Mesendoderm (in vitro differentiated cells): ENCODE measurements at regions not wholly inside any gene's neighbourhood (a gene's known extent, or its start where the extent isn't known, plus 50 kb on each side); places are given as distances from the start of the nearest gene placed in this dataset.

ENCODE experiments used
- DNase-seq: peaks from one replicate; pipeline ENCODE4 v3.0.0; 2013
- H2AK5ac ChIP-seq: 2 replicates; pipeline ENCODE4 v1.6.1; 2013; ENCODE audit warnings: low read length, inconsistent platforms
- H2BK120ac ChIP-seq: 2 replicates; pipeline ENCODE4 v1.6.1; 2013; ENCODE audit warnings: low read depth, mild to moderate bottlenecking, low read length, moderate library complexity, mixed read lengths
- H2BK15ac ChIP-seq: replicated peaks from 2 replicates; pipeline ENCODE4 v1.6.1; 2013; ENCODE audit warnings: low read depth, mild to moderate bottlenecking, moderate library complexity
- H2BK5ac ChIP-seq: 2 replicates; pipeline ENCODE4 v1.6.1; 2013; ENCODE audit warnings: low read length, inconsistent platforms
- H3K18ac ChIP-seq: 2 replicates; pipeline ENCODE4 v1.6.1; 2013; ENCODE audit warnings: mild to moderate bottlenecking, low read length, mixed read lengths
- H3K23ac ChIP-seq: one replicate; pipeline ENCODE4 v1.6.1; 2013; ENCODE audit warnings: low read length
- H3K27ac ChIP-seq: 2 replicates; pipeline ENCODE4 v1.5.1; 2013; ENCODE audit warnings: low read depth, mild to moderate bottlenecking, inconsistent platforms, low read length, moderate library complexity
- H3K27me3 ChIP-seq: 2 replicates; pipeline ENCODE4 v1.6.1; 2013; ENCODE audit warnings: low read length, control low read depth, mild to moderate bottlenecking, inconsistent platforms; ENCODE audit not compliant: insufficient read depth, poor library complexity
- H3K36me3 ChIP-seq: 2 replicates; pipeline ENCODE4 v1.6.1; 2013; ENCODE audit warnings: low read length, inconsistent platforms; ENCODE audit not compliant: control insufficient read depth, insufficient read depth
- H3K4ac ChIP-seq: one replicate; pipeline ENCODE4 v1.6.1; 2013; ENCODE audit warnings: low read depth, mild to moderate bottlenecking, low read length, moderate library complexity
- H3K4me1 ChIP-seq: 2 replicates; pipeline ENCODE4 v1.6.1; 2013; ENCODE audit warnings: low read depth, low read length, inconsistent platforms; ENCODE audit not compliant: control insufficient read depth
- H3K4me2 ChIP-seq: 2 replicates; pipeline ENCODE4 v1.6.1; 2013; ENCODE audit warnings: low read length
- H3K4me3 ChIP-seq: 2 replicates; pipeline ENCODE4 v1.5.1; 2013; ENCODE audit warnings: mild to moderate bottlenecking, low read length
- H3K56ac ChIP-seq: one replicate; pipeline ENCODE4 v1.6.1; 2013; ENCODE audit warnings: low read length
- H3K79me1 ChIP-seq: 2 replicates; pipeline ENCODE4 v1.6.1; 2013; ENCODE audit warnings: low read length, inconsistent platforms
- H3K79me2 ChIP-seq: 2 replicates; pipeline ENCODE4 v1.6.1; 2013; ENCODE audit warnings: mild to moderate bottlenecking, low read length; ENCODE audit not compliant: control insufficient read depth, insufficient read depth
- H3K9ac ChIP-seq: 2 replicates; pipeline ENCODE4 v1.6.1; 2013; ENCODE audit warnings: low read length, inconsistent platforms
- H4K5ac ChIP-seq: one replicate; pipeline ENCODE4 v1.6.1; 2013; ENCODE audit warnings: low read length
- H4K8ac ChIP-seq: one replicate; pipeline ENCODE4 v1.6.1; 2013; ENCODE audit warnings: low read depth, mild to moderate bottlenecking, control low read depth, low read length, moderate library complexity
- WGBS: extraction: QIAGEN DNeasy Blood & Tissue Kit; methylation state at CpG from one replicate; pipeline ENCODE4 v1.1.7; 2013; ENCODE audit warnings: low lambda C conversion rate, missing lambda C conversion rate; ENCODE audit not compliant: insufficient coverage; ENCODE audit errors: extremely low coverage; 5-methylcytosine and 5-hydroxymethylcytosine counted together

DNA sequence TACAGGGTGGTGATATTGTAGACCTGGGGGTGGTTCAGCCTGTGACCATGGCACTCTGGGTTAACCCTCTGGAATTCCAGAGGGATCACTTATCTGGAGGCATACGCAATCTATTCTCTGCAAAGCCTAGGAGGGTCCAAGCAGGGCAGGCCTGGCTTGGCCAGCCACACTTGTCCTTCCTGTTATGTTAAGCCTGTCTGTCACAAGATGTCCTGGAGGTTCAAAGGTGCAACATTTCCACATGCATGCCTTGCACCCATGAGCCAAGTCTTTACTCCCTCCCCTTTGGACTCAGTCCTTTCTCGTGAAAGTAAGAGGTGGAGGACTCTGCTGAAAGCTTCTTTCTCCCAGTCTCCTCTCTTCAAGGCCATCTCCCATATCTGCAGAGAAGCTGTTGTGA is 345.1 kb downstream of the HHIPL2 start:
- no peak overlapping the region for H4K8ac ChIP-seq
- H3K4me2 ChIP-seq: no peak overlapping the region
- H3K56ac ChIP-seq: no peak overlapping the region
- H3K4me3 ChIP-seq: no peak overlapping the region
- WGBS: no CpG with 5 or more reads among the region's 2 CpGs
- no peak overlapping the region for H3K23ac ChIP-seq
- H2BK5ac ChIP-seq: no peak overlapping the region
- H3K27me3 ChIP-seq: no peaks in the 10 kb centered on the region
- H3K36me3 ChIP-seq: no peaks in the 10 kb centered on the region
- H3K9ac ChIP-seq: no peak overlapping the region
- H2BK120ac ChIP-seq: no peak overlapping the region
- H3K79me2 ChIP-seq: no peaks in the 10 kb centered on the region
- no peak overlapping the region for H3K27ac ChIP-seq
- no peak overlapping the region for H3K18ac ChIP-seq
- DNase-seq: no peak
- H3K4ac ChIP-seq: no peak overlapping the region
- no peak overlapping the region for H4K5ac ChIP-seq
- no peak overlapping the region for H2AK5ac ChIP-seq
- no peaks in the 10 kb centered on the region for H3K4me1 ChIP-seq
- H3K79me1 ChIP-seq: no peaks in the 10 kb centered on the region
- H2BK15ac ChIP-seq: no peak overlapping the region

DNA sequence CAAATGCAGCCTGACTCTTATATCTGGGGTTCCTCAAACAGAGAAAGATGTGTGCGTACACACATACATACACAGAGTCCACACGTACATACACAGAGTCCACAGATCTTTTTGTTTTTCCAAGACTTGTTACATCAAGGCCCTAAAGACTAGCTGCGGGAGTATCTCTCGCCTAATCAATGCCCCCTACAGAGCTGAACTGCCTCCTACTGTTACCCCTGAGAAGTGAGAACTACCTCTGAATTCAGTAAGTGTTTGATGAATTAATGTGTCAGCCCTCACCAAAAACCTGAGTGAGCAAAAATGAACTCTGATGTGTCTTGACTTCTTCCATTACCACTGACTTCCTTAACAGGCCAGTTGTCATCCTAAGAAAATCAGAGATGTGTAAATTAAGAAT is 351.2 kb downstream of the HHIPL2 start:
- H3K27ac ChIP-seq: no peak overlapping the region
- no peak overlapping the region for H3K4me2 ChIP-seq
- no peak overlapping the region for H3K4me3 ChIP-seq
- no peak overlapping the region for H2AK5ac ChIP-seq
- no peak overlapping the region for H3K4ac ChIP-seq
- H3K4me1 ChIP-seq: no peaks in the 10 kb centered on the region
- H3K56ac ChIP-seq: no peak overlapping the region
- peak; percentile 64 for DNase-seq
- H2BK120ac ChIP-seq: no peak overlapping the region
- no CpG with 5 or more reads among the region's 4 CpGs for WGBS
- no peaks in the 10 kb centered on the region for H3K27me3 ChIP-seq
- H4K8ac ChIP-seq: no peak overlapping the region
- H3K79me1 ChIP-seq: no peaks in the 10 kb centered on the region
- H2BK15ac ChIP-seq: no peak overlapping the region
- no peak overlapping the region for H3K9ac ChIP-seq
- no peaks in the 10 kb centered on the region for H3K79me2 ChIP-seq
- no peak overlapping the region for H3K23ac ChIP-seq
- H3K36me3 ChIP-seq: no peaks in the 10 kb centered on the region
- H2BK5ac ChIP-seq: no peak overlapping the region
- H3K18ac ChIP-seq: no peak overlapping the region
- H4K5ac ChIP-seq: no peak overlapping the region

DNA sequence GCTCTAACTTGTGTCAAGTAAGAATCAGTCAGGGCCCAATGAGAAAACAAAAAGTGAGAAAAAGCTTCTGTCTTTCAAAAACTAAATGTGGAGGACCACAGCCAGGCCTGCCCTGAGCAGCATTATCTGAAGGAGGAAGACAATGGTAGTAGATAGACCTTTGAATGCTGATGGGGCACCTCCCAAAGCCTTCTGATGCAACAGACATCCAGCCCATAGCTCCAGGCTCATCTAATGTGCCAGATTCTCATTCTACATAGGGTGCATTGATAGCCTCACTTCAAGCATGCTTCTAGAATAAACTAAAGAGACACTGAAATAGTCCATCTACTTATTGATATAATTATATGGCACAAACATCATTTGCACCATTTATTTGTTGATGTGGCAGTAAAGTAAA is 351.6 kb downstream of the HHIPL2 start:
- Histone ChIP-seq H3K9ac (no peak overlapping the region), H3K79me1 (no peaks in the 10 kb centered on the region), H3K18ac (no peak overlapping the region), H2BK120ac (no peak overlapping the region), H3K23ac (no peak overlapping the region), H3K56ac (no peak overlapping the region), H2BK5ac (no peak overlapping the region), H3K27ac (no peak overlapping the region), H3K79me2 (no peaks in the 10 kb centered on the region), H3K4me3 (no peak overlapping the region), H2BK15ac (no peak overlapping the region), H3K4ac (no peak overlapping the region), H3K4me2 (no peak overlapping the region), H4K5ac (no peak overlapping the region), H3K27me3 (no peaks in the 10 kb centered on the region), H3K36me3 (no peaks in the 10 kb centered on the region), H2AK5ac (no peak overlapping the region), H4K8ac (no peak overlapping the region), H3K4me1 (no peaks in the 10 kb centered on the region)
- peak; percentile 38 for DNase-seq

DNA sequence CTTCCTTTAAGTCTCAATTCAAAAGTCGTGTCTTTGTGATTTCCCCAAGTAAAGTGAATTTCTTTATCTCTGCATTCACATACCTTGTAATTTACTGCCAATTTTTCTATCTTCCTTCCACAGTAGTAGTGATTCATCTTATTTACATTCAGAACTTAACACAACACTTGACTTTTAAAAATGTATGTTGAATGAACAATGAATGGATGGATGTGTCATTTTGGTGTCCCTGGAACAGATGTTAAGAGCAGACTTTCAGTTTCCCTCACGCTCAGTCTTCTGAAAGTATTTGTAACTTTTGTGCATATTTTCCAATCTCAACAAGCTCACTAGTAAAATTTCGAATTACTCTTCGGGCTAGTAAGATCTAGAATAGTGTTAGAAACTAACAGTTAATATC is 352.0 kb downstream of the HHIPL2 start:
- no peak overlapping the region for H3K4ac ChIP-seq
- H3K27me3 ChIP-seq: no peaks in the 10 kb centered on the region
- H3K4me1 ChIP-seq: no peaks in the 10 kb centered on the region
- H4K8ac ChIP-seq: no peak overlapping the region
- no peak overlapping the region for H2BK120ac ChIP-seq
- no peaks in the 10 kb centered on the region for H3K36me3 ChIP-seq
- no peaks in the 10 kb centered on the region for H3K79me1 ChIP-seq
- no peak overlapping the region for H3K27ac ChIP-seq
- H3K9ac ChIP-seq: no peak overlapping the region
- H3K23ac ChIP-seq: no peak overlapping the region
- no peak overlapping the region for H3K4me3 ChIP-seq
- no peaks in the 10 kb centered on the region for H3K79me2 ChIP-seq
- no peak for DNase-seq
- H2BK5ac ChIP-seq: no peak overlapping the region
- no peak overlapping the region for H3K4me2 ChIP-seq
- WGBS: no CpG with 5 or more reads among the region's 4 CpGs
- H2AK5ac ChIP-seq: no peak overlapping the region
- H3K56ac ChIP-seq: no peak overlapping the region
- H3K18ac ChIP-seq: no peak overlapping the region
- H2BK15ac ChIP-seq: no peak overlapping the region
- no peak overlapping the region for H4K5ac ChIP-seq

DNA sequence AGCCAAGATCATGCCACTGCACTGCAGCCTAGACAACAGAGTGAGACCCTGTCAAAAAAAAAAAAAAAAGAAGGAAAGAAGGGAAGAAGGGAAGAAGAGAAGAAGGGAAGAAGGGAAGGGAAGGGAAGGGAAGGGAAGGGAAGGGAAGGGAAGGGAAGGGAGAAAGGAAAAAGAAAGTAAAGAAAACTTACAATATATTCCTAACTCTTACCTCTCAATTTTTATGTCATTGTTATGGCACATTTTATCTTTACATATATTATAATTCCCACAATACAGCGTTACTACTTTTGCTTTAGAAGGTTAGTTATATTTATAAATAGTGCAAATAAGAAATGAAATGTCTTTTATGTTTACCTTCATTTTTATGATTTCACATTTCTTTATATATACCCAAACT is 358.7 kb downstream of the HHIPL2 start:
- no peak overlapping the region for H3K18ac ChIP-seq
- no CpG with 5 or more reads among the region's 1 CpG for WGBS

DNA sequence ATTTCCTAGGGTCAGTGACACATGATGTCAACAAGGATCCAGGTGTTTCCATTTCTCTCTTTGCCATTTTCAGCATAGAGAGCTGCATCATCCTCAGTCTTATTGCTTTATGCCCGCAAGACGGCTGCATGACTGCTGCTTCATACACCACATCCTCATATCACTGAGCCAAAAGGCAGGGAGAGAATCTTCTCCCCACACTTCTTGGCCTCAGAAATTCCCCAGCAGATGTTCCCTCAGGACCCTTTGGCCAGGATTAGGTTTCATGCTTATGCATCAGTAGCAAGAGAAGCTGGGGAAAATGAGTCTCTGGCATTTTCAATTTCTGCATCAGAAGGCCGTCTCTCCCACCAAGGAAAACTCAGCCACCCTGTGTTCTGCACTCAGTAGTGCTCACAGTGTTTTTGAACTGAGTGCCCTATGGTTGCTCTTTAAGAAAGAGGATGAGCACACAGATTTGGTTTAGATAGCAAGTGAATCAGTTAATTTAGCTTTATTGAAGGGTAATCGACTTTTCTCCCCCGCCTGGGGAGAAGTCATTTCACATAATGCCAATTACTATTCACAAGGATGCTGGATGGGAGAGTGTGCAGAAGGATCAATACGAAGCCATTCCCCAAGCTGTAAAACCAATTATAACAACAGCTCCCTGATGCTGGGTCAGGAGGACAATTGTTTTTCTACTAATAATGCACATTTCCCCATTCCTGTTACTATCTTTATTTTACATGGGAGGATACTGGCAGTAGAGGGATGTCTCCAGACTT is 360.2 kb downstream of the HHIPL2 start:
- no peak overlapping the region for H3K27ac ChIP-seq
- no peak overlapping the region for H3K9ac ChIP-seq
- no peak overlapping the region for H3K4ac ChIP-seq
- no peaks in the 10 kb centered on the region for H3K27me3 ChIP-seq
- H4K5ac ChIP-seq: no peak overlapping the region
- DNase-seq: no peak
- H2BK120ac ChIP-seq: no peak overlapping the region
- no peak overlapping the region for H2AK5ac ChIP-seq
- no peak overlapping the region for H2BK15ac ChIP-seq
- no peak overlapping the region for H3K4me3 ChIP-seq
- H3K18ac ChIP-seq: no peak overlapping the region
- no peak overlapping the region for H2BK5ac ChIP-seq
- H4K8ac ChIP-seq: no peak overlapping the region
- no peaks in the 10 kb centered on the region for H3K36me3 ChIP-seq
- no peak overlapping the region for H3K23ac ChIP-seq
- no CpG with 5 or more reads among the region's 6 CpGs for WGBS
- no peaks in the 10 kb centered on the region for H3K79me2 ChIP-seq
- H3K79me1 ChIP-seq: no peaks in the 10 kb centered on the region
- H3K4me1 ChIP-seq: no peaks in the 10 kb centered on the region
- no peak overlapping the region for H3K56ac ChIP-seq
- no peak overlapping the region for H3K4me2 ChIP-seq

More for the DNA sequence above, 358.7 kb downstream of the HHIPL2 start:
- H3K4ac ChIP-seq: no peak overlapping the region
- no peak overlapping the region for H2BK120ac ChIP-seq
- no peak overlapping the region for H2BK15ac ChIP-seq
- no peak overlapping the region for H2AK5ac ChIP-seq
- no peak overlapping the region for H3K9ac ChIP-seq
- no peak for DNase-seq
- H3K56ac ChIP-seq: no peak overlapping the region
- no peak overlapping the region for H3K4me2 ChIP-seq
- H3K27me3 ChIP-seq: no peaks in the 10 kb centered on the region
- no peaks in the 10 kb centered on the region for H3K79me2 ChIP-seq
- no peak overlapping the region for H3K27ac ChIP-seq
- H3K79me1 ChIP-seq: no peaks in the 10 kb centered on the region
- H3K4me3 ChIP-seq: no peak overlapping the region
- no peak overlapping the region for H3K23ac ChIP-seq
- H4K5ac ChIP-seq: no peak overlapping the region
- H3K4me1 ChIP-seq: no peaks in the 10 kb centered on the region
- H3K36me3 ChIP-seq: no peaks in the 10 kb centered on the region
- H2BK5ac ChIP-seq: no peak overlapping the region
- no peak overlapping the region for H4K8ac ChIP-seq
